ENCODE measurements at regions not wholly inside any gene's neighbourhood (a gene's known extent, or its start where the extent isn't known, plus 50 kb on each side); places are given as distances from the start of the nearest gene placed in this dataset.
"Not testable (repeated sequence)": the region's sequence is repeated elsewhere in the genome, so short reads cannot be mapped to it uniquely, and the experiment has no call there.

DNA sequence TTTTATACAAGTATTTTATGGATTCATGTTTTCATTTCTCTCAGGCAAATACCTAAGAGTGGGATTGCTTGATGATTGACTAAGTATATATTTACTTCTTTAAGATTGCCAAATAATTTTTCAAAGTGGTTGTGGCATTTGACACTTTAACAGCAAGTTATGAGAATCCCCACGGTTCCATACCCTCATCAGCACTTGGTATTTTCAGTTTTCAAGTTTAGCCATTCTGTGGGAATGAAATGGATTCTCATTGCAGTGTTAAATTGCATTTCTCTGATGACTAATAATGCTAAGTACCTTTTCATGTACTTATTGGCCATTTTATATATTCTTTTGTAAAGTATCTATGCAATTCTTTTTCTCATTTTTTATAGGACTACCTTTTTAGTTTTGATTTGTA, 301.5 kb upstream of the DIO3 start:
- DNase-seq (no peak), ATAC-seq (ENCODE audit: poor library complexity) (no peak)
- Histone ChIP-seq H3K4me1 (ENCODE audit: insufficient read depth, low read length) (no peaks in the 10 kb centered on the region), H3K27me3 (ENCODE audit: control insufficient read depth in 1 of 2, insufficient read depth in 2 of 2, low read length in 2 of 2) (no peaks in the 10 kb centered on the region), H3K36me3 (ENCODE audit: insufficient read depth, low read length) (no peaks in the 10 kb centered on the region), H3K9me3 (ENCODE audit: control insufficient read depth in 1 of 2, insufficient read depth in 1 of 2, low read length in 2 of 2) (no peaks in the 10 kb centered on the region), H3K4me3 (ENCODE audit: low read length) (no peak overlapping the region), H3K27ac (ENCODE audit: low read depth in 1 of 2, low read length in 2 of 2) (no peak overlapping the region)
- intact Hi-C loops (cut with DNase I, micrococcal nuclease) = no loop called here
- H3K27ac Mint-ChIP-seq = no peak overlapping the region
- POLR2A ChIA-PET = no interaction called here
- H3K27me3 Mint-ChIP-seq = peaks cover 32% of the 10 kb centered on the region
- no peak overlapping the region for H3K4me3 Mint-ChIP-seq
- TF ChIP-seq, protein P1, sequence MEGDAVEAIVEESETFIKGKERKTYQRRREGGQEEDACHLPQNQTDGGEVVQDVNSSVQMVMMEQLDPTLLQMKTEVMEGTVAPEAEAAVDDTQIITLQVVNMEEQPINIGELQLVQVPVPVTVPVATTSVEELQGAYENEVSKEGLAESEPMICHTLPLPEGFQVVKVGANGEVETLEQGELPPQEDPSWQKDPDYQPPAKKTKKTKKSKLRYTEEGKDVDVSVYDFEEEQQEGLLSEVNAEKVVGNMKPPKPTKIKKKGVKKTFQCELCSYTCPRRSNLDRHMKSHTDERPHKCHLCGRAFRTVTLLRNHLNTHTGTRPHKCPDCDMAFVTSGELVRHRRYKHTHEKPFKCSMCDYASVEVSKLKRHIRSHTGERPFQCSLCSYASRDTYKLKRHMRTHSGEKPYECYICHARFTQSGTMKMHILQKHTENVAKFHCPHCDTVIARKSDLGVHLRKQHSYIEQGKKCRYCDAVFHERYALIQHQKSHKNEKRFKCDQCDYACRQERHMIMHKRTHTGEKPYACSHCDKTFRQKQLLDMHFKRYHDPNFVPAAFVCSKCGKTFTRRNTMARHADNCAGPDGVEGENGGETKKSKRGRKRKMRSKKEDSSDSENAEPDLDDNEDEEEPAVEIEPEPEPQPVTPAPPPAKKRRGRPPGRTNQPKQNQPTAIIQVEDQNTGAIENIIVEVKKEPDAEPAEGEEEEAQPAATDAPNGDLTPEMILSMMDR (IDR thresholded peaks at IDR 0.05) = no peak
- H3K36me3 Mint-ChIP-seq (ENCODE audit: low read depth) = no peaks in the 10 kb centered on the region
- CTCF ChIA-PET = no interaction called here
- no peaks in the 10 kb centered on the region for H3K4me1 Mint-ChIP-seq (ENCODE audit: low read depth)
- no peaks in the 10 kb centered on the region for H3K9me3 Mint-ChIP-seq

DNA sequence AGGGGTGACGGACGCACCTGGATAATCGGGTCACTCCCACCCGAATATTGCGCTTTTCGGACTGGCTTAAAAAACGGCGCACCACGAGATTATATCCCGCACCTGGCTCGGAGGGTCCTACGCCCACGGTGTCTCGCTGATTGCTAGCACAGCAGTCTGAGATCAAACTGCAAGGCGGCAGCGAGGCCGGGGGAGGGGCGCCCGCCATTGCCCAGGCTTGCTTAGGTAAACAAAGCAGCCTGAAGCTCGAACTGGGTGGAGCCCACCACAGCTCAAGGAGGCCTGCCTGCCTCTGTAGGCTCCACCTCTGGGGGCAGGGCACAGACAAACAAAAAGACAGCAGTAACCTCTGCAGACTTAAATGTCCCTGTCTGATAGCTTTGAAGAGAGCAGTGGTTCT, 294.9 kb upstream of the DIO3 start:
- CTCF ChIA-PET; intact Hi-C loops (cut with DNase I, micrococcal nuclease); H3K4me3 ChIP-seq (ENCODE audit: low read length); POLR2A ChIA-PET; DNase-seq; H3K9me3 ChIP-seq (ENCODE audit: control insufficient read depth in 1 of 2, insufficient read depth in 1 of 2, low read length in 2 of 2); H3K4me1 Mint-ChIP-seq (ENCODE audit: low read depth); H3K36me3 ChIP-seq (ENCODE audit: insufficient read depth, low read length); ATAC-seq (ENCODE audit: poor library complexity); H3K36me3 Mint-ChIP-seq (ENCODE audit: low read depth); H3K4me1 ChIP-seq (ENCODE audit: insufficient read depth, low read length); H3K9me3 Mint-ChIP-seq; H3K4me3 Mint-ChIP-seq; H3K27me3 ChIP-seq (ENCODE audit: control insufficient read depth in 1 of 2, insufficient read depth in 2 of 2, low read length in 2 of 2); H3K27ac Mint-ChIP-seq; H3K27ac ChIP-seq (ENCODE audit: low read depth in 1 of 2, low read length in 2 of 2): not testable (repeated sequence)
- peaks cover 16% of the 10 kb centered on the region for H3K27me3 Mint-ChIP-seq

DNA sequence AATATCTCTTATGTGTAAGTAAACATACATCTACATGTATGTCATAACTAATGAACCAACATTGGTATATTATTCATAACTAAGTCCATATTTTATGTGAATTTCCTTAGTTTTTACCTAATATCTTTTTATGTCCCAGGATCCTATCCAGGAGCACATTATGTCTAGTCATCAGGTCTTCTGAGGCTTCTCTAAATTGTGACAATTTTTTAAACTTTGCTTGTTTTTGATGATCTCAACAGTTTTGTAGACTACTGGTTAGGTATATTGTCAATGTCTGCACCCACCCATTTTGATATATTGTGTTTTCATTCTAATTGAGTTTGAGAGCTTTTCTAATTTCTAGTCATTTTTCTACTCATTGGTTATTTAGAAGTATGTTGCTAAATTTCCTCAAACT, 288.2 kb upstream of the DIO3 start:
- CTCF ChIA-PET = no interaction called here
- Mint-ChIP-seq H3K27ac (no peak overlapping the region), H3K27me3 (peaks cover 30% of the 10 kb centered on the region), H3K36me3 (ENCODE audit: low read depth) (no peaks in the 10 kb centered on the region), H3K4me1 (ENCODE audit: low read depth) (no peaks in the 10 kb centered on the region), H3K4me3 (no peak overlapping the region), H3K9me3 (no peaks in the 10 kb centered on the region)
- ATAC-seq (ENCODE audit: poor library complexity) (no peak), DNase-seq (no peak)
- no peaks in the 10 kb centered on the region for H3K4me1 ChIP-seq (ENCODE audit: insufficient read depth, low read length)
- intact Hi-C loops (cut with DNase I, micrococcal nuclease) = no loop called here
- no peaks in the 10 kb centered on the region for H3K9me3 ChIP-seq (ENCODE audit: control insufficient read depth in 1 of 2, insufficient read depth in 1 of 2, low read length in 2 of 2)
- H3K27me3 ChIP-seq (ENCODE audit: control insufficient read depth in 1 of 2, insufficient read depth in 2 of 2, low read length in 2 of 2) = peaks cover 2 to 5% of the 10 kb centered on the region in 2 experiments
- no peaks in the 10 kb centered on the region for H3K36me3 ChIP-seq (ENCODE audit: insufficient read depth, low read length)
- no peak overlapping the region for H3K27ac ChIP-seq (ENCODE audit: low read depth in 1 of 2, low read length in 2 of 2)
- POLR2A ChIA-PET = no interaction called here
- H3K4me3 ChIP-seq (ENCODE audit: low read length) = no peak overlapping the region
- TF ChIP-seq, protein P1 (IDR thresholded peaks at IDR 0.05) = no peak

DNA sequence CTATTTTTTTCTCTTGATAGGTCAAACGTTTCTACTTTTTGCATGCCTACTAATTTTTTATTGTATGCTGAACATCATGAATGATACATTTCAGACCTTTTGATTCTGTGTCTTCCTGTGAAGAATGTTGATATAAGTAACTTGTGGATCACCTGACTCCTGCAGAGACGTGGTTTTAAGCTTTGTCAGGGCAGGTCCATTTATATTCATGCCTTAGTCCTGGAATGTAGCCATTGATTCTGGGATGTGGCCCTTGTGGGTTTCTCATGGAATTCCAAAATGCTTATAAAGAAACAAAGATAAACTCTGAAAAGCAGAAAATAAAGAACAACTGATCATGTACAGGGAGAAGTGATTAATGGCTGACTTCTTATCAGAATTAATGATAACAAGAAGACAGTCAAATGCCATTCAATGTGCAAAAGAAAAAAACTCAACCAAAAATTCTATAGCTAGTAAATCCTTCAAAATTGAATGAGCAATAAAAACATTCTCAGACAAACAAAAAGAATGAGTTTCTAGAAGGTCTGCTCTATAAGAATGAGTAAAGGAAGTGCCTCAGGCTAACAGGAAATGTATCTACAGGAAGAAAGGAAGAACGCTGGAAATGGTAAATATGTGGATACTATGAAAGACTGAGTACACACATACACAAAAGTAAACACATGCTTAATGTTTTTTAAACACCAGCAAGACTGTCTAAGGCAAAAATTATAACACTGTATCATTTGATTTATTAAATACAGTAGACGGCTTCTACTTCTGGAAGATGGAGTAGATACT, 284.8 kb upstream of the DIO3 start:
- no peaks in the 10 kb centered on the region for H3K36me3 ChIP-seq (ENCODE audit: insufficient read depth, low read length)
- no peak overlapping the region for H3K27ac ChIP-seq (ENCODE audit: low read depth in 1 of 2, low read length in 2 of 2)
- CTCF ChIA-PET = no interaction called here
- POLR2A ChIA-PET = no interaction called here
- Mint-ChIP-seq H3K9me3 (no peaks in the 10 kb centered on the region), H3K4me1 (ENCODE audit: low read depth) (no peaks in the 10 kb centered on the region), H3K27ac (no peak overlapping the region), H3K27me3 (peaks cover 39% of the 10 kb centered on the region), H3K4me3 (no peak overlapping the region), H3K36me3 (ENCODE audit: low read depth) (no peaks in the 10 kb centered on the region)
- intact Hi-C loops (cut with DNase I, micrococcal nuclease) = no loop called here
- H3K9me3 ChIP-seq (ENCODE audit: control insufficient read depth in 1 of 2, insufficient read depth in 1 of 2, low read length in 2 of 2) = no peaks in the 10 kb centered on the region
- H3K27me3 ChIP-seq (ENCODE audit: control insufficient read depth in 1 of 2, insufficient read depth in 2 of 2, low read length in 2 of 2) = peaks cover 2 to 5% of the 10 kb centered on the region in 2 experiments
- no peak for ATAC-seq (ENCODE audit: poor library complexity)
- H3K4me1 ChIP-seq (ENCODE audit: insufficient read depth, low read length) = no peaks in the 10 kb centered on the region
- DNase-seq = no peak
- TF ChIP-seq, protein P1 (IDR thresholded peaks at IDR 0.05) = no peak
- no peak overlapping the region for H3K4me3 ChIP-seq (ENCODE audit: low read length)

All from CD4-positive, alpha-beta T cell (primary cell).